ENCODE measurements at regions not wholly inside any gene's neighbourhood (a gene's known extent, or its start where the extent isn't known, plus 50 kb on each side); places are given as distances from the start of the nearest gene placed in this dataset.
"Not testable (repeated sequence)": the region's sequence is repeated elsewhere in the genome, so short reads cannot be mapped to it uniquely, and the experiment has no call there.

GRCh38 chr6:27539551-27539950, 66.6 kb upstream of the ZNF184 start:
- no peak for DNase-seq (ENCODE audit: low read depth)
- H3K4me3 ChIP-seq (ENCODE audit: low read depth, low read length) = no peak overlapping the region

GRCh38 chr6:27532820-27533538, 60.1 kb upstream of the ZNF184 start:
- DNase-seq (ENCODE audit: low read depth) = no peak
- no peak overlapping the region for H3K4me3 ChIP-seq (ENCODE audit: low read depth, low read length)

GRCh38 chr6:27531772-27532459, 59.0 kb upstream of the ZNF184 start:
- DNase-seq (ENCODE audit: low read depth) = no peak

DNA sequence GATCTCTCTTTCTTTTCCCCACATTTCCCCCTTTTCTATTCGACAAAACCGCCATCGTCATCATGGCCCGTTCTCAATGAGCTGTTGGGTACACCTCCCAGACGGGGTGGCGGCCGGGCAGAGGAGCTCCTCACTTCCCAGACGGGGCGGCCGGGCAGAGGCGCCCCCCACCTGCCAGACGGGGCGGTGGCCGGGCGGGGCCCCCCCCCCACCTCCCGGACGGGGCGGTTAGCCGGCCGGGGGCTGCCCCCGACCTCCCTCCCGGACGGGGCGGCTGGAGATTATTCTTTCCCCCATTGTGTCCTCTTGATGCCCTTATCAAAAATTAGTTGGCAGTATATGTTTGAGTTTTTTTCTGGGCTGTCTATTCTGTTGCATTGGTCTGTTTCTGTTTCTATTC, 56.9 kb upstream of the ZNF184 start:
- not testable (repeated sequence) for H3K4me3 ChIP-seq (ENCODE audit: low read depth, low read length); DNase-seq (ENCODE audit: low read depth)

More at GRCh38 chr6:27531772-27532459, 59.0 kb upstream of the ZNF184 start:
- no peak overlapping the region for H3K4me3 ChIP-seq (ENCODE audit: low read depth, low read length)

DNA sequence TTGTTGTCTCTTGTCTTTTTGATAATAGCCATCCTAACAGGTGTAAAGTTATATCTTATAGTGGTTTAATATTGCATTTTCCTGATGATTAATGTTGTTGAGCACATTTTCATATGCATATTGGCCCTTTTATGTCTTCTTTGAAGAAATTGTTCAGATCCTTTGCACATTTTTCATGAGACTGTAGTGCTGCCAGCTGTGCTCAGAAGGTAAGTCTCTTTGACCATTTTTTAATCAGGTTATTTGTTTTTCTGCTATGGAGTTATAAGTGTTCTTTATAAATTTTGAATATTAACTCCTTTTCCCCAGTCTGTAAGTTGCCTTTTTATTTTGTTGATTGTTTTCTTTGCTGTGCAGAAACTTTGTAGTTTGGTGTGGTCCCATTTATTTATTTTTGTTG, 55.8 kb upstream of the ZNF184 start:
- H3K4me3 ChIP-seq (ENCODE audit: low read depth, low read length) = no peak overlapping the region

More for the DNA sequence above, 55.8 kb upstream of the ZNF184 start:
- DNase-seq (ENCODE audit: low read depth) = no peak

Measured in skeletal muscle cell (primary cell).